Suprapubic skin (tissue), 4 donors: ENCODE measurements at regions not wholly inside any gene's neighbourhood (a gene's known extent, or its start where the extent isn't known, plus 50 kb on each side); places are given as distances from the start of the nearest gene placed in this dataset.

ENCODE experiments used
- DNase-seq, 2 donors: peaks; one replicate each; pipeline ENCODE4 v3.0.0-alpha.2; 2019; ENCODE audit warnings: low spot score in 2 of 2
- H3K27ac ChIP-seq: fragments of 200-600 bp; sonication (generic); one replicate; pipeline ENCODE4 v1.5.1; 2019
- H3K27me3 ChIP-seq: fragments of 200-600 bp; sonication (generic); one replicate; pipeline ENCODE4 v1.5.1; 2019
- H3K36me3 ChIP-seq: fragments of 200-600 bp; sonication (generic); one replicate; pipeline ENCODE4 v1.5.1; 2019
- H3K4me1 ChIP-seq: fragments of 200-600 bp; sonication (generic); one replicate; pipeline ENCODE4 v1.5.1; 2019
- H3K4me3 ChIP-seq: fragments of 200-600 bp; sonication (generic); one replicate; pipeline ENCODE4 v1.5.1; 2019; ENCODE audit warnings: mild to moderate bottlenecking
- H3K9me3 ChIP-seq: fragments of 200-600 bp; sonication (generic); one replicate; pipeline ENCODE4 v1.5.1; 2019
- CTCF ChIP-seq, 2 donors: fragments of 200-600 bp in 1 of 2; fragments of 450-650 bp in 1 of 2; sonication (generic) in 1 of 2; IDR thresholded peaks; one replicate each; pipeline ENCODE4 v1.5.1; 2016 to 2019; ENCODE audit warnings: antibody characterized with exemption in 2 of 2, mild to moderate bottlenecking in 1 of 2, moderate library complexity in 1 of 2
- EP300 ChIP-seq: sonication (generic); formaldehyde crosslinking; IDR thresholded peaks from one replicate; pipeline ENCODE4 v1.6.1; 2017; ENCODE audit warnings: antibody characterized with exemption
- POLR2A ChIP-seq, 2 donors: fragments of 450-650 bp; IDR thresholded peaks; one replicate each; pipeline ENCODE4 v1.6.1; 2017; ENCODE audit warnings: antibody characterized with exemption in 2 of 2, mild to moderate bottlenecking in 2 of 2, moderate library complexity in 2 of 2
- POLR2AphosphoS5 ChIP-seq, 3 donors: sonication (generic); formaldehyde crosslinking; IDR thresholded peaks; one replicate each; pipeline ENCODE4 v1.6.1; 2017; ENCODE audit warnings: antibody characterized with exemption in 3 of 3
- WGBS: methylation state at CpG from one replicate; pipeline ENCODE4 v1.1.5; 2018; 5-methylcytosine and 5-hydroxymethylcytosine counted together

- no peak for TF ChIP-seq POLR2A (IDR thresholded peaks at IDR 0.05)
- TF ChIP-seq CTCF (IDR thresholded peaks at IDR 0.05), result no peak
- TF ChIP-seq POLR2AphosphoS5 (IDR thresholded peaks at IDR 0.05), result no peak
- TF ChIP-seq EP300, result no peak
- WGBS, result 81% methylated on average over 6 of the region's 6 CpGs
- Histone ChIP-seq H3K27ac (no peak overlapping the region), H3K4me1 (no peaks in the 10 kb centered on the region), H3K36me3 (no peaks in the 10 kb centered on the region), H3K9me3 (no peaks in the 10 kb centered on the region), H3K4me3 (no peak overlapping the region), H3K27me3 (no peaks in the 10 kb centered on the region)
- no peak for DNase-seq
Measured at GRCh38 chr4:42715807-42716482, 59.0 kb upstream of the ATP8A1 start.

- Histone ChIP-seq H3K4me1 (no peaks in the 10 kb centered on the region), H3K9me3 (no peaks in the 10 kb centered on the region), H3K4me3 (no peak overlapping the region), H3K27ac (no peak overlapping the region), H3K36me3 (no peaks in the 10 kb centered on the region), H3K27me3 (no peaks in the 10 kb centered on the region)
- 84% methylated on average over 3 of the region's 3 CpGs for WGBS
- no peak for DNase-seq
- no peak for TF ChIP-seq POLR2AphosphoS5 (IDR thresholded peaks at IDR 0.05)
- TF ChIP-seq POLR2A (IDR thresholded peaks at IDR 0.05), result no peak
- no peak for TF ChIP-seq CTCF (IDR thresholded peaks at IDR 0.05)
- TF ChIP-seq EP300, result no peak
Measured at GRCh38 chr4:42713391-42713790, 56.5 kb upstream of the ATP8A1 start.

GRCh38 chr4:42712854-42713253 is 55.9 kb upstream of the ATP8A1 start:
- Histone ChIP-seq H3K9me3 (no peaks in the 10 kb centered on the region), H3K36me3 (no peaks in the 10 kb centered on the region), H3K4me1 (no peaks in the 10 kb centered on the region), H3K4me3 (no peak overlapping the region), H3K27me3 (no peaks in the 10 kb centered on the region), H3K27ac (no peak overlapping the region)
- TF ChIP-seq POLR2A (IDR thresholded peaks at IDR 0.05) (no peak), EP300 (no peak)
- no peak for DNase-seq
- WGBS, result 79% methylated on average over 2 of the region's 2 CpGs

GRCh38 chr4:42711496-42711895 is 54.6 kb upstream of the ATP8A1 start:
- Histone ChIP-seq H3K4me1 (no peaks in the 10 kb centered on the region), H3K9me3 (no peaks in the 10 kb centered on the region), H3K27ac (no peak overlapping the region), H3K27me3 (no peaks in the 10 kb centered on the region), H3K36me3 (no peaks in the 10 kb centered on the region), H3K4me3 (no peak overlapping the region)
- TF ChIP-seq CTCF (IDR thresholded peaks at IDR 0.05), result no peak
- TF ChIP-seq EP300, result no peak
- TF ChIP-seq POLR2A (IDR thresholded peaks at IDR 0.05), result no peak
- TF ChIP-seq POLR2AphosphoS5 (IDR thresholded peaks at IDR 0.05), result no peak
- DNase-seq, result no peak

- H3K36me3 ChIP-seq, result no peaks in the 10 kb centered on the region
- H3K4me1 ChIP-seq, result no peaks in the 10 kb centered on the region
- no peaks in the 10 kb centered on the region for H3K9me3 ChIP-seq
- H3K27ac ChIP-seq, result no peak overlapping the region
- H3K4me3 ChIP-seq, result no peak overlapping the region
- no peaks in the 10 kb centered on the region for H3K27me3 ChIP-seq
- DNase-seq, result no peak
- no peak for TF ChIP-seq CTCF (IDR thresholded peaks at IDR 0.05)
- TF ChIP-seq EP300, result no peak
- no peak for TF ChIP-seq POLR2A (IDR thresholded peaks at IDR 0.05)
- TF ChIP-seq POLR2AphosphoS5 (IDR thresholded peaks at IDR 0.05), result no peak
Measured at GRCh38 chr4:42710761-42711160, 53.9 kb upstream of the ATP8A1 start.

- H3K27me3 ChIP-seq, result no peaks in the 10 kb centered on the region
- no peaks in the 10 kb centered on the region for H3K9me3 ChIP-seq
- TF ChIP-seq POLR2AphosphoS5 (IDR thresholded peaks at IDR 0.05) (no peak), EP300 (no peak), CTCF (IDR thresholded peaks at IDR 0.05) (no peak), POLR2A (IDR thresholded peaks at IDR 0.05) (no peak)
- no peak for DNase-seq
- no peak overlapping the region for H3K27ac ChIP-seq
- no peak overlapping the region for H3K4me3 ChIP-seq
- no peaks in the 10 kb centered on the region for H3K36me3 ChIP-seq
- H3K4me1 ChIP-seq, result no peaks in the 10 kb centered on the region
- WGBS, result 36% methylated on average over 5 of the region's 5 CpGs
Measured at GRCh38 chr4:42710329-42710728, 53.4 kb upstream of the ATP8A1 start.
